Body of pancreas (tissue), 4 donors: ENCODE measurements at regions not wholly inside any gene's neighbourhood (a gene's known extent, or its start where the extent isn't known, plus 50 kb on each side); places are given as distances from the start of the nearest gene placed in this dataset.
A peak's percentile ranks its signal among the peaks of the same experiment; 100 is the strongest.

ENCODE experiments used
- ATAC-seq: fragments of 150-250 bp; one replicate; pipeline ENCODE4 v1.9.1; 2016
- DNase-seq, 4 donors: peaks; one replicate each; pipeline ENCODE4 v3.0.0-alpha.2; 2019
- H3K27ac ChIP-seq, 4 donors: fragments of 200-600 bp; sonication (generic); 1 replicate in 3 of 4; 2 replicates in 1 of 4; pipeline versions ENCODE4 v1.5.1 to v1.6.1; 2016 to 2019; ENCODE audit warnings: mild to moderate bottlenecking in 1 of 4, mixed read lengths in 1 of 4, moderate library complexity in 1 of 4
- H3K27me3 ChIP-seq, 2 donors: fragments of 200-600 bp; sonication (generic); one replicate each; pipeline ENCODE4 v1.6.0; 2016; ENCODE audit warnings: mild to moderate bottlenecking in 1 of 2
- H3K36me3 ChIP-seq, 2 donors: fragments of 200-600 bp; sonication (generic); replicated peaks in 1 of 2; 2 replicates each; pipeline ENCODE4 v1.5.1; 2016; ENCODE audit warnings: low read depth in 2 of 2; ENCODE audit not compliant: insufficient read depth in 1 of 2
- H3K4me1 ChIP-seq: fragments of 200-600 bp; sonication (generic); one replicate; pipeline ENCODE4 v1.6.0; 2016
- H3K4me3 ChIP-seq, 2 donors: fragments of 200-600 bp; sonication (generic); 1 replicate in 1 of 2; 2 replicates in 1 of 2; pipeline ENCODE4 v1.5.1; 2016 to 2019
- H3K9me3 ChIP-seq, 3 donors: fragments of 200-600 bp; sonication (generic); 1 replicate in 2 of 3; 2 replicates in 1 of 3; pipeline ENCODE4 v1.5.1; 2016
- CTCF ChIP-seq, 7 experiments: fragments of 450-650 bp in 4 of 7; fragments of 200-600 bp in 3 of 7; sonication (generic) in 3 of 7; IDR thresholded peaks; one replicate each; pipeline ENCODE4 v1.5.1; 2016 to 2019; ENCODE audit warnings: antibody characterized with exemption in 7 of 7
- POLR2A ChIP-seq, 3 donors: fragments of 450-650 bp; IDR thresholded peaks; one replicate each; pipeline ENCODE4 v1.6.1; 2016; ENCODE audit warnings: antibody characterized with exemption in 3 of 3, mild to moderate bottlenecking in 2 of 3
- WGBS, 2 donors: methylation state at CpG; one replicate each; pipeline ENCODE4 v1.1.5; 2017; 5-methylcytosine and 5-hydroxymethylcytosine counted together
- intact Hi-C: fragments of 100-400 bp; cut with DNase I; formaldehyde crosslinking; loops from one replicate; pipeline ENCODE4 v1.15.1; 2023

DNA sequence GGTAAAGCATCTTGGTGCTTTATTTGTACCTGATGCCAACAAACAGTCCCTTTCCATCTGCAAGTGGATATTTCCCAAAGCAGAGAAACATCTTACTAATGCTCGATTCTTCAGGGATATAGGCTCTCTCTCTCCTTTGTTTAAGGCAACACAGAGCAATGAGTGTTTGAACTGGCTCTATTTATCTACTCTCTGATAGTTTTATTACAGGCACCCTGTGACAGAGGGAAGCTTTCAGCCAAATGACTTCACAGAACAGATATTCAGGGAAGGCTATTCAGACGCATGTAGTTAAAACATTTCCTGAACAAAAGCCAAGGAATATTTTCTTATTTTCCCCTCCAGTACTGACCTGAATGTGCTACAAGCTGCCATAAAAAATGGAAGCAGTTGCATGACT, 141.8 kb downstream of the YIPF5 start:
- H3K4me3 ChIP-seq = no peak overlapping the region
- WGBS, 2 donors = 2 to 9% methylated on average over 2 of the region's 2 CpGs
- H3K9me3 ChIP-seq = no peaks in the 10 kb centered on the region
- H3K4me1 ChIP-seq = no peaks in the 10 kb centered on the region
- H3K27ac ChIP-seq = peak overlapping the region; percentile 32 to 72 (median 62)
- no peaks in the 10 kb centered on the region for H3K36me3 ChIP-seq
- peak in 2 of 4 donors; percentile 21 to 33 for DNase-seq
- no peaks in the 10 kb centered on the region for H3K27me3 ChIP-seq
- peak; percentile 96 for ATAC-seq
- TF ChIP-seq CTCF (IDR thresholded peaks at IDR 0.05) = no peak
- peak in 1 of 3 donors; percentile 14 for TF ChIP-seq POLR2A (IDR thresholded peaks at IDR 0.05)
- intact Hi-C loops = no loop called here

DNA sequence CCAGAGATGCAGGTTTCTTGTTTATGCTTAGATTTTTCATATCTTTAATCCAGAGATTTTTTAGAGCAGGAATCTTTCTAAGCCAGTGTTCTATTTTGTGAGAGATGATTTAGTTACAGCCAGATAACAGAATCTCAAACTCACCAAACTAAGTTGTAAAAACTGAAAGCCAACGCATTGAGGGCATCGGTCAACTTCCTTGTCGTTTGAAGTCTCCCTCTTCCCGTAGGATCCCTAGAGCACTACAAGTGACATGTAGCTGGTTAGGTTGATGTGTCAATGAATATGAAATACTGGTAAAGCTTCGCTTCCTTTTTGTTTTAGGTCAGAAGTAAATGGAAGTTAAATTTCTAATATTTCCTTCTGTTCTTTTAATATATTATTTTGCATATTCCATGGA, 139.6 kb downstream of the YIPF5 start:
- Histone ChIP-seq H3K4me1 (no peaks in the 10 kb centered on the region), H3K4me3 (no peak overlapping the region), H3K9me3 (no peaks in the 10 kb centered on the region), H3K27ac (no peak overlapping the region), H3K27me3 (no peaks in the 10 kb centered on the region), H3K36me3 (no peaks in the 10 kb centered on the region)
- no peak for DNase-seq
- intact Hi-C loops = no loop called here
- no peak for ATAC-seq
- WGBS, 2 donors = 78 to 87% methylated on average over 5 of the region's 5 CpGs
- TF ChIP-seq POLR2A (IDR thresholded peaks at IDR 0.05) (no peak), CTCF (IDR thresholded peaks at IDR 0.05) (no peak)

DNA sequence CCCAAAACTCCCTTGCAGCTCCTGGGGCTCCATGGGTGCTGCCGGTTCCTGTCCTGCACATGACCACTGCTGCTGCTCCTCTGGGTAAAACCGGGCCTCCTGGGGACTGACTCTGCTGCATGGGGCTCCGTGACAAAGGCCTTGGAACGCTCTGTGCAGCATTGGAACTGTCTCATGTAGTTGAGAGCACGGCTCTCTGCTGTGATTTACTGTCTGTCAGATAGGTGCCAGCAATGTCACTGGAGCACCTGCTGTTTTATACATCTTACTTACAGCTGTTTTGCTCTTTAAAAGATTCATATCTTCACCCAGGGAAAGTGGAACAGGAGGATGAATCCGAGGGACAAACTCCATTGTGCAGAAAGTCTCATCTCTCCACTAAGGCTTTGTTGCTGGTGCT, 138.1 kb downstream of the YIPF5 start:
- Histone ChIP-seq H3K4me3 (no peak overlapping the region), H3K27me3 (no peaks in the 10 kb centered on the region), H3K4me1 (no peaks in the 10 kb centered on the region), H3K27ac (no peak overlapping the region), H3K9me3 (no peaks in the 10 kb centered on the region), H3K36me3 (no peaks in the 10 kb centered on the region)
- ATAC-seq = no peak
- 24 to 46% methylated on average over 5 to 6 of the region's 6 CpGs for WGBS, 2 donors
- intact Hi-C loops = no loop called here
- DNase-seq = peak in 2 of 4 donors; percentile 6 to 14
- TF ChIP-seq POLR2A (IDR thresholded peaks at IDR 0.05) (no peak), CTCF (IDR thresholded peaks at IDR 0.05) (no peak)

DNA sequence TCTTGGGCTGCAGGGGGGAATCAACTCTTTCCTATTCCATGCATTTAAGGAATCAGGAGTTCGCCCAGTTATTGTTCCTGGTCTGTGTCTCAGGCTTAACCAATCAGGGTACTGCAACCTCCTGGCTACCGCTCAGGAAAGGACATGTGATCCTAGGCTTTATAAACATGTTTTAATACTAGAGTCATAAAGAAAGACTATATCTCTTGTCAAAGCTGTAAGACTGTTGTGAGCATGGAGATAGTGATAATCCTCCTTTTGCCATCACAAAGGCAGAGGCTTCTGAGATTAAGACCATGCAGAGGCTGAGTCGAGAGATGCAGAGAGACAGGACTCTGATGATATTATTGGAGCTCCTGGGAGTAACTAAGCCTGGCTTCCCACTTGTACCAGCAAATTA, 137.0 kb downstream of the YIPF5 start:
- H3K36me3 ChIP-seq = no peaks in the 10 kb centered on the region
- H3K4me1 ChIP-seq = no peaks in the 10 kb centered on the region
- H3K27ac ChIP-seq = no peak overlapping the region
- no peaks in the 10 kb centered on the region for H3K27me3 ChIP-seq
- TF ChIP-seq CTCF (IDR thresholded peaks at IDR 0.05) = no peak
- TF ChIP-seq POLR2A (IDR thresholded peaks at IDR 0.05) = no peak
- H3K9me3 ChIP-seq = no peaks in the 10 kb centered on the region
- H3K4me3 ChIP-seq = no peak overlapping the region
- intact Hi-C loops = no loop called here
- WGBS, 2 donors = 71 to 82% methylated on average over 3 of the region's 3 CpGs
- ATAC-seq = no peak
- DNase-seq = no peak

DNA sequence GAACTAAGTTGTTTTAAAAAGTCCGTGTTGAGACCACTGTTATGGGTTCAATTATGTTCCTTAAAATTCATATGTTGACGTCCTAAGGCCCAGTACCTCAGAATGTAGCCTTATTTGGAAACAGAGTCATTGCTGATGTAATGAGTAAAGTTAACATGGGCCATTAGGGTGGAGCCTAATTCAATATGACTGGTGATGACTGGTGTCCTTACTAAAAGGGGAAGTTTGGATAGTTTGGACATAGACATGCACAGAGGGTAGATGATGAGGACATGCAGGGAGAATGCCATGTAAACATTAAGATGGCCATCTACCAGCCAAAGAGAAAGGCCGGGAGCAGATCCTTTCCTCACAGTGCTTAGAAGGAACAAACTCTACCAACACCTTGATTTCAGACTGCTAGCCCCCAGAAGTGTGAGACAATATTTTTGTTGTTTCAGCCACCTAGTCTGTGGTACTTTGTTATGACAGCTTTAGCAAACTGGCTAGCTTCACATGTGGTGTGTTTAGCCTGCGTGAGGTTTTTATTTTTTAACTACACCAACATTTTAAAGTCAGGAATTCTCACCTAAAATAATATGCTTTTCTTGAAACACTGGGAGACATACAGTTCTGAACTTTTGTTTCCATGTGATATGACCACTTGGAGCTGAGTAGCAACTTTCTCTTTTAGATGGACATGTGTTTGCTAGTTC, 135.3 kb downstream of the YIPF5 start:
- Histone ChIP-seq H3K4me1 (no peaks in the 10 kb centered on the region), H3K36me3 (no peaks in the 10 kb centered on the region), H3K27ac (no peak overlapping the region), H3K27me3 (peaks cover 0 to 2% of the 10 kb centered on the region in 2 donors), H3K9me3 (no peaks in the 10 kb centered on the region), H3K4me3 (no peak overlapping the region)
- no peak for ATAC-seq
- 73 to 85% methylated on average over 4 of the region's 4 CpGs for WGBS, 2 donors
- intact Hi-C loops = no loop called here
- no peak for DNase-seq
- no peak for TF ChIP-seq CTCF (IDR thresholded peaks at IDR 0.05)
- TF ChIP-seq POLR2A (IDR thresholded peaks at IDR 0.05) = no peak
